ENCODE measurements at regions not wholly inside any gene's neighbourhood (a gene's known extent, or its start where the extent isn't known, plus 50 kb on each side); places are given as distances from the start of the nearest gene placed in this dataset.

DNA sequence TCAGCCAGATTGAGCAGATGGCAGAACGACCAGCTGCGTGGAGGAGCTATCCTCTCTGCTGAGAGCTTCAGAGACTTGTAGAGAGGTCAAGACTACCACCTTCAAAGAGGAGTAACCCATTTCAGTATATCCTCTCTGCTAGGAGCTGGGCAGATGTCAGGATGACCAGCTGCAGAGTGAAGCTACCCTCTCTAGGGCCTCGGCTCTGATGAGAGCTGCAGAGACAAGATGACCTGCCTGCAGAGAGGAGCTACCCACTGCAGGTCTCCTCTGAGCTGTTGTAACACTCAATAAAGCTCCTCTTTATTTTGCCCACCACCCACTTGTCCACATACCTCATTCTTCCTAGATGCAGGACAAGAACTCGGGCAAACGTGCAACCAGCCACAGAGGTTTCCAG lies 1522.7 kb downstream of the OTOL1 start:
- TF ChIP-seq, protein P1, sequence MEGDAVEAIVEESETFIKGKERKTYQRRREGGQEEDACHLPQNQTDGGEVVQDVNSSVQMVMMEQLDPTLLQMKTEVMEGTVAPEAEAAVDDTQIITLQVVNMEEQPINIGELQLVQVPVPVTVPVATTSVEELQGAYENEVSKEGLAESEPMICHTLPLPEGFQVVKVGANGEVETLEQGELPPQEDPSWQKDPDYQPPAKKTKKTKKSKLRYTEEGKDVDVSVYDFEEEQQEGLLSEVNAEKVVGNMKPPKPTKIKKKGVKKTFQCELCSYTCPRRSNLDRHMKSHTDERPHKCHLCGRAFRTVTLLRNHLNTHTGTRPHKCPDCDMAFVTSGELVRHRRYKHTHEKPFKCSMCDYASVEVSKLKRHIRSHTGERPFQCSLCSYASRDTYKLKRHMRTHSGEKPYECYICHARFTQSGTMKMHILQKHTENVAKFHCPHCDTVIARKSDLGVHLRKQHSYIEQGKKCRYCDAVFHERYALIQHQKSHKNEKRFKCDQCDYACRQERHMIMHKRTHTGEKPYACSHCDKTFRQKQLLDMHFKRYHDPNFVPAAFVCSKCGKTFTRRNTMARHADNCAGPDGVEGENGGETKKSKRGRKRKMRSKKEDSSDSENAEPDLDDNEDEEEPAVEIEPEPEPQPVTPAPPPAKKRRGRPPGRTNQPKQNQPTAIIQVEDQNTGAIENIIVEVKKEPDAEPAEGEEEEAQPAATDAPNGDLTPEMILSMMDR (conservative IDR thresholded peaks at IDR 0.05; ENCODE audit: low read length), result no peak
- no peak for TF ChIP-seq EZH2phosphoT487 (IDR thresholded peaks at IDR 0.05; ENCODE audit: borderline replicate concordance)

All from Loucy (cell line).